ENCODE measurements at regions not wholly inside any gene's neighbourhood (a gene's known extent, or its start where the extent isn't known, plus 50 kb on each side); places are given as distances from the start of the nearest gene placed in this dataset.

DNA sequence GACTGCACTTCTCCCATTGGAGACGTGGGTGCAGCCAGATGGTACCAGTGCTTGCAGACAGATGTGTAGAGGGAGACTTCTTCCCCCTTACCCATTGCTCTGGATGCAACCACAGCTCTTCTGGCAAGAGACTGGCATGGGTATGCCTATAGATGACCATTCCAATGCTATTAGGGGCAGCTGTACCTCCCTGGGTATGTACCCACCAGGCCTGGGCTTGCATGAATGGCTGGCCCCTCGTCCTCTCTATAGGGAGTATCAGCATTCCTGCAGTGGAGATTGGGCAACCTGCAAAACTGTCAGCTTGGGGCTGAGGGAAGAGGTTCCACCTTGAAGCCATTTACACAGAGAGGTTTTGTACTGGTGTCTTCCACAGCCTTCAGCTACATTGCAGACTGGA, 57.6 kb upstream of the FXR1 start:
- Histone ChIP-seq H2AFZ (ENCODE audit: low read length) (no peak overlapping the region), H3K4me3 (replicated peaks in 1 of 4; ENCODE audit: control extremely low read depth in 1 of 4, insufficient read depth in 1 of 4, low read depth in 3 of 4, low read length in 4 of 4) (no peak overlapping the region), H4K20me1 (ENCODE audit: control insufficient read depth, extremely low read depth, insufficient read depth, low read length) (no peaks in the 10 kb centered on the region), H3K4me2 (ENCODE audit: extremely low read depth, insufficient read depth, low read length) (no peak overlapping the region), H3K27me3 (ENCODE audit: control insufficient read depth, insufficient read depth, low read length) (no peaks in the 10 kb centered on the region), H3K9ac (ENCODE audit: insufficient read depth, low read length) (no peak overlapping the region), H3K36me3 (ENCODE audit: control insufficient read depth, insufficient read depth, low read length) (no peaks in the 10 kb centered on the region), H3K79me2 (ENCODE audit: control insufficient read depth, insufficient read depth, low read length) (no peaks in the 10 kb centered on the region), H3K9me3 (ENCODE audit: control insufficient read depth, insufficient read depth, low read depth, low read length) (no peaks in the 10 kb centered on the region), H3K4me1 (ENCODE audit: control insufficient read depth, extremely low read depth, insufficient read depth, low read length) (no peaks in the 10 kb centered on the region), H3K27ac (ENCODE audit: insufficient read depth, low read length) (no peak overlapping the region)
- no peak for DNase-seq (ENCODE audit: low read depth in 2 of 2)
- no peak for TF ChIP-seq EZH2 (IDR thresholded peaks at IDR 0.05; ENCODE audit: low read length, missing control alignments)
- TF ChIP-seq, protein P1, sequence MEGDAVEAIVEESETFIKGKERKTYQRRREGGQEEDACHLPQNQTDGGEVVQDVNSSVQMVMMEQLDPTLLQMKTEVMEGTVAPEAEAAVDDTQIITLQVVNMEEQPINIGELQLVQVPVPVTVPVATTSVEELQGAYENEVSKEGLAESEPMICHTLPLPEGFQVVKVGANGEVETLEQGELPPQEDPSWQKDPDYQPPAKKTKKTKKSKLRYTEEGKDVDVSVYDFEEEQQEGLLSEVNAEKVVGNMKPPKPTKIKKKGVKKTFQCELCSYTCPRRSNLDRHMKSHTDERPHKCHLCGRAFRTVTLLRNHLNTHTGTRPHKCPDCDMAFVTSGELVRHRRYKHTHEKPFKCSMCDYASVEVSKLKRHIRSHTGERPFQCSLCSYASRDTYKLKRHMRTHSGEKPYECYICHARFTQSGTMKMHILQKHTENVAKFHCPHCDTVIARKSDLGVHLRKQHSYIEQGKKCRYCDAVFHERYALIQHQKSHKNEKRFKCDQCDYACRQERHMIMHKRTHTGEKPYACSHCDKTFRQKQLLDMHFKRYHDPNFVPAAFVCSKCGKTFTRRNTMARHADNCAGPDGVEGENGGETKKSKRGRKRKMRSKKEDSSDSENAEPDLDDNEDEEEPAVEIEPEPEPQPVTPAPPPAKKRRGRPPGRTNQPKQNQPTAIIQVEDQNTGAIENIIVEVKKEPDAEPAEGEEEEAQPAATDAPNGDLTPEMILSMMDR (conservative IDR thresholded peaks at IDR 0.05 in 1 of 2, IDR thresholded peaks at IDR 0.05 in 1 of 2; ENCODE audit: low read depth in 1 of 2, low read length in 2 of 2): no peak

DNA sequence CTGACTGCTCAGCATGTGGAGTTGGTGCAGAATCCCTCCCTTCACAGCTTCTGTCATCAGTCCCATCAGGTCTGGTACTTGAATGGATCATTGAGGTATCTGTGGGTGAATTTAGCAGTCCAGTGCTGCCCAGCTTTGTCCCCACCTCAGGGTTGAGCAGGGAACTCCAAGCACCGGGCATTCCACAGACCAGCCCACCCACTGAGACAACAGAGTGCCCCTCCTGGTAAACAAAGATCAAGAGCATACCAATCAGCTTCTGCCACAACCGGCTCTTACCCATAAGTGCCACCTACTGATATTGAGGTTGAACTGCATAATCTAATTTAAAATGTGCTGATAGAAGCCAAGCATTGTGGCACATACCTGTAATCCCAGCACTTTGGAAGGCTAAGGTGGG, 57.1 kb upstream of the FXR1 start:
- Histone ChIP-seq H2AFZ (ENCODE audit: low read length) (no peak overlapping the region), H3K4me1 (ENCODE audit: control insufficient read depth, extremely low read depth, insufficient read depth, low read length) (no peaks in the 10 kb centered on the region), H3K79me2 (ENCODE audit: control insufficient read depth, insufficient read depth, low read length) (no peaks in the 10 kb centered on the region), H3K27me3 (ENCODE audit: control insufficient read depth, insufficient read depth, low read length) (no peaks in the 10 kb centered on the region), H3K9me3 (ENCODE audit: control insufficient read depth, insufficient read depth, low read depth, low read length) (no peaks in the 10 kb centered on the region), H3K9ac (ENCODE audit: insufficient read depth, low read length) (no peak overlapping the region), H3K4me2 (ENCODE audit: extremely low read depth, insufficient read depth, low read length) (no peak overlapping the region), H4K20me1 (ENCODE audit: control insufficient read depth, extremely low read depth, insufficient read depth, low read length) (no peaks in the 10 kb centered on the region), H3K4me3 (replicated peaks in 1 of 4; ENCODE audit: control extremely low read depth in 1 of 4, insufficient read depth in 1 of 4, low read depth in 3 of 4, low read length in 4 of 4) (no peak overlapping the region), H3K27ac (ENCODE audit: insufficient read depth, low read length) (no peak overlapping the region), H3K36me3 (ENCODE audit: control insufficient read depth, insufficient read depth, low read length) (no peaks in the 10 kb centered on the region)
- DNase-seq (ENCODE audit: low read depth in 2 of 2): peak in 1 of 2 donors; percentile 1
- TF ChIP-seq, protein P1 (conservative IDR thresholded peaks at IDR 0.05 in 1 of 2, IDR thresholded peaks at IDR 0.05 in 1 of 2; ENCODE audit: low read depth in 1 of 2, low read length in 2 of 2): peak in 1 of 2 donors; percentile 15
- TF ChIP-seq EZH2 (IDR thresholded peaks at IDR 0.05; ENCODE audit: low read length, missing control alignments): no peak

DNA sequence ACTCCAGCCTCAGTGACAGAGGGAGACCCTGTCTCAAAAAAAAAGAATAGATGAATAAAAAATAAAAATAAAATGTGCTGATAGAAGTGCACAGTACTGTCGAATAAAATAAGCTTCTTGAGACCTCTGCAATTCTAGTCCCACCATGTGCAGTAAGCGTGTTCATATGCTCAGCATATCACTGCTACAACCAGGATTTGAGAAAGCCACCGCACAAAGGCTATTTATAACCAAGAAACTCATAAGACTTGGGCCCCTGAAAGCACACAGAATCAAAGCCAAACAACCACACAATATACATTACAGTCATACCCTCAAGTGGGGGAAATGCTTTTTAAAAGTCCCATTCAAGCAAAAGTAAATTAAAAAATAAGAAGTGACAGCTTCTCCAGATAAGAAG, 56.5 kb upstream of the FXR1 start:
- Histone ChIP-seq H2AFZ (ENCODE audit: low read length) (no peak overlapping the region), H3K79me2 (ENCODE audit: control insufficient read depth, insufficient read depth, low read length) (no peaks in the 10 kb centered on the region), H3K9me3 (ENCODE audit: control insufficient read depth, insufficient read depth, low read depth, low read length) (no peaks in the 10 kb centered on the region), H3K27ac (ENCODE audit: insufficient read depth, low read length) (no peak overlapping the region), H3K4me3 (replicated peaks in 1 of 4; ENCODE audit: control extremely low read depth in 1 of 4, insufficient read depth in 1 of 4, low read depth in 3 of 4, low read length in 4 of 4) (no peak overlapping the region), H4K20me1 (ENCODE audit: control insufficient read depth, extremely low read depth, insufficient read depth, low read length) (no peaks in the 10 kb centered on the region), H3K4me1 (ENCODE audit: control insufficient read depth, extremely low read depth, insufficient read depth, low read length) (no peaks in the 10 kb centered on the region), H3K27me3 (ENCODE audit: control insufficient read depth, insufficient read depth, low read length) (no peaks in the 10 kb centered on the region), H3K9ac (ENCODE audit: insufficient read depth, low read length) (no peak overlapping the region), H3K4me2 (ENCODE audit: extremely low read depth, insufficient read depth, low read length) (no peak overlapping the region), H3K36me3 (ENCODE audit: control insufficient read depth, insufficient read depth, low read length) (no peaks in the 10 kb centered on the region)
- TF ChIP-seq, protein P1 (conservative IDR thresholded peaks at IDR 0.05 in 1 of 2, IDR thresholded peaks at IDR 0.05 in 1 of 2; ENCODE audit: low read depth in 1 of 2, low read length in 2 of 2): no peak
- TF ChIP-seq EZH2 (IDR thresholded peaks at IDR 0.05; ENCODE audit: low read length, missing control alignments): no peak
- no peak for DNase-seq (ENCODE audit: low read depth in 2 of 2)

All from fibroblast of lung (primary cell).